Islet precursor cell (in vitro differentiated cells): ENCODE measurements at regions not wholly inside any gene's neighbourhood (a gene's known extent, or its start where the extent isn't known, plus 50 kb on each side); places are given as distances from the start of the nearest gene placed in this dataset.
"Not testable (repeated sequence)": the region's sequence is repeated elsewhere in the genome, so short reads cannot be mapped to it uniquely, and the experiment has no call there.

Source experiments
- DNase-seq: peaks from one replicate; pipeline ENCODE4 v3.0.0-alpha.2; 2018

GRCh38 chr13:78977311-78977710, 318.4 kb upstream of the OBI1 start:
- no peak for DNase-seq

GRCh38 chr13:78976696-78977095, 317.7 kb upstream of the OBI1 start:
- DNase-seq = no peak

DNA sequence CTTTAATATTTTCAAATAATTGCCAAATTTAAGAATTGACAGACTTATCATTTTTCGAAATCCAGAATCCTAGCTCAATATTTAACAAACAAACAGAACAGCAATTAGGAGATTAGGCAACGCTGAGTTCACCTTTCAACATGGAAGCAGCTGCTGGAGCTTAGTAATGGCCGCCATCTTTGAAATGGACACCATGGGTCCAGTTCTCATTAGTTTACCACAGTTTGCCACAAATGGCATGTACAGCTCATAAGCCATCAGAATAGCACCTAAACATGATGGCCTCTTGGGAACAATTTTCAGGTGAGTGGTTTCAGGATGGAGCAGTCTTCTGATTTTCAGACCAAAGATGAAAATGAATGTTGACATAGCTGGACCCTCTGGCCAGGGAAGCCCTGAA, 313.6 kb upstream of the OBI1 start:
- no peak for DNase-seq

- no peak for DNase-seq
Measured at GRCh38 chr13:78971355-78972025, 312.5 kb upstream of the OBI1 start.

DNA sequence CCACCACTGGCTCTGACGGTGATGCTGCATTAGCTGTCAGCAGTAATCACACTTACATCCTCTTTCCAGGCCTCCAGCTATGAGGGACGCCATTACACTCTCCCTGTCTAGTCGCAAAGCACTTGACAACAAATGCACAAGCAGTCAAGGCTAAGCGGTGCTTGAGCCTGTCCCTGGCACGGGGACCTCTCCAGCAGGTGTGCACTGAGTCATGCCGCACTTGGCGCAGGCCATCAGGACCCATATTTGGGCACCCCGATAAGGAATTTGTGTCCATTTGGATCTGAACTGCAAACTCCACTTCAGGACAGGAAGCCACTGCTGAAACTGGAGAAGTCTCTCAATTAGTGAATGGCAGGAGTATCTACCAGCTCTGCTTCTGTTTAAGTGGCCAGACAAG, 301.9 kb upstream of the OBI1 start:
- no peak for DNase-seq

DNA sequence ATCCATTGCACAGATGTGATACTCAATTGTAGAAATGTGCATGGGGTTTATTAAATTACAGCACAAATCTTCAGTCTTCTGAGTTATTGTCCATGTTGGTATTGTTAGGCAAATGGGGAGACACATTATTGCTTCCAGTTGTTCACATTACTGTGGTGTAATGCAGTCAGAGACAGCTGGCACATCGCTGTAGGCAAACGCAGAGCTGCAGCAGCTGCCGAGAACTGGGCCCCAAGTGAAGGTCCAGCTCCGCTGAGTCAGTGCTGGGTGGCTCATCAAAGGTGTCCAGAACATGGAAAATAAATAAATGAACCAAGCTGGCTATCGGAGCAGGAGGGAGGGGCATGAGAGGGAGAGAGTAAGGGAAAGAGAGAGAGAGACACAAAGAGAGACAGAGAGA, 299.1 kb upstream of the OBI1 start:
- DNase-seq = no peak

- DNase-seq = no peak
Measured at GRCh38 chr13:78940455-78941130, 281.6 kb upstream of the OBI1 start.

GRCh38 chr13:78934336-78934735, 275.4 kb upstream of the OBI1 start:
- DNase-seq = no peak

DNA sequence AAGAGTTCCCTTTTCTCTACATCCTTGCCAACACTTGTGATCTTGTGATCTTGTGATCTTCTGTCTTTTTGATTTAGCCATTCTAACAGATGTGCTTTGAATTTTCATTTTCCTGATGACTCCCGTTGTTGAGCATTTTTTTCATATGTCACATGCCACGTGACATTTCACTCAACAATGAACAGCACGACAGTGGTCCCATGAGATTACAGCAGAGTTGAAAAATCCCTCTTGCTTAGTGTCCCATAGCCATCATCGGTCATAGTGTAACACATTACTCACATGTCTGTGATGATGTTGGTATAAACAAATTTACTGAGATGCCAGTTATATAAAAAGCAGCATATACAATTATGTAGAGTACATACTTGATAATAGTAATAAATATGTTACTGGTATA, 256.1 kb upstream of the OBI1 start:
- no peak for DNase-seq

DNA sequence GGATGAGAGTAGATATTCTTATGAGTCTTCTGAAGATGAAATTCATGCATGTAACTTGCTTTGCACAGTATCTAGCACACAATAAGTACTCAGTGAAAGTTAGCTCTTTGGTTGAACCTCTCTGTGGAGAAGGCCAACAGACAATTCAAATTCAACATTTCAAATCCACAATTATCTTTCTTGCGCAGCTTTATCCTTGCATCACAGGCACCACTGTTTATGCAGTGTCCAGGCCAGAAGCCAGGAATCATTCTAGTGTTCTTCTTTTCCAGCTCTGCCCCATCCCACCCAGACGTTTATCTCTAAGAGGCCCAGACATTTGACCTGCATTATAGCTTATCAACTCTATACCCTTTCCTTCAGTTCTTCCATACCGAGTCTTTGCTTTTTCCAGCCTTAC, 254.7 kb upstream of the OBI1 start:
- no peak for DNase-seq

- DNase-seq = no peak
Measured at GRCh38 chr13:78910147-78910546, 251.2 kb upstream of the OBI1 start.

DNA sequence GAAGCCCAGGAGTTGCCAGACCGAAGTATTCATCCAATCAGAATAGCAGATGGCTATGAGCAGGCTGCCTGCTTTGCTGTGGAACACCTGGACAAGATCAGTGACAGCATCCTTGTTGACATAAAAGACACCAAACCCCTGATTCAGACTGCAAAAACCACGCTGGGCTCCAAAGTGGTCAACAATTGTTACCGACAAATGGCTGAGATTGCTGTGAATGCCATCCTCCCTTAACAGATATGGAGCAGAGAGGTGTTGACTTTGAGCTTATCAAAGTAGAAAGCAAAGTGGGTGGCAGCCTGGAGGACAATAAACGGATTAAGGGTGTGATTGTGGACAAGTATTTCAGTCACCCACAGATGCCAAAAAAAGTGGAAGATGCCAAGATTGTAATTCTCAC, 250.3 kb upstream of the OBI1 start:
- DNase-seq = no peak

DNA sequence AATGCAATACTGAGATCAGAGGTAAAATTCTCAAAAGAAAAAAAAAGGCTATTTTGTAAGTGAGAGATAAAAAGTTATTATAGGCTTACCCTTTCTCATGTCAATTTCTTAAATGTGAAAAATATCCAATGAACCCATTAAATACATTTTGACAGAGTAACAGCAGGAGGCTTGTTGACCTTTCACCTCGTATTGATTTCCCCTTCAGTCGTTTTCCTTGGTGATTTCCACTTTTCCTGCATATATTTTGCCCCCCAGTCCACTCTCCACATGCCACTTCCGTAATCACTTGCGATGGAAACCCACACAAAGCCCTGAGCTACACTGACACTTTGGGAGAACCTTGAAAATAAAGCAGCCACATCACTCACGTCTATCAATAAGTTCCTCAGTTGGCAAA, 248.1 kb upstream of the OBI1 start:
- no peak for DNase-seq

GRCh38 chr13:78897200-78897599, 238.2 kb upstream of the OBI1 start:
- no peak for DNase-seq

DNA sequence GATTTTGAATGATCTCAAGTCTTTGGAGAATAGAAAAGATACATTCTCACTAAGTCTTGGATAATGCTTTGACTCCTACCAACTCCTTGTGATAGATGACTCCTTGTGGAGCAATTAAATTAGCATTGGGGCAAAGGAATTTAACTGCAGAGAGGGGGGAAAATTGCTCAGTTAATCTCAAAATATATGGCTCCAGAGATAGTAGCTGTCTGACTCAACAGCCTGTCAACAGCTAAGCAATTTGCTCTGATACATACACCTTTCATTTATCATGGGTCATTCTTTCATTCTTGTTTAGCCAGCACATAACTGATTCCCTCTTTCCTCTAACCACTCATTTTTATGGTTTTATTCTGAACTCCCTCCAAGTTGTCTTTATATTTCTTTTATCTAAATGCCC, 225.6 kb upstream of the OBI1 start:
- no peak for DNase-seq

DNA sequence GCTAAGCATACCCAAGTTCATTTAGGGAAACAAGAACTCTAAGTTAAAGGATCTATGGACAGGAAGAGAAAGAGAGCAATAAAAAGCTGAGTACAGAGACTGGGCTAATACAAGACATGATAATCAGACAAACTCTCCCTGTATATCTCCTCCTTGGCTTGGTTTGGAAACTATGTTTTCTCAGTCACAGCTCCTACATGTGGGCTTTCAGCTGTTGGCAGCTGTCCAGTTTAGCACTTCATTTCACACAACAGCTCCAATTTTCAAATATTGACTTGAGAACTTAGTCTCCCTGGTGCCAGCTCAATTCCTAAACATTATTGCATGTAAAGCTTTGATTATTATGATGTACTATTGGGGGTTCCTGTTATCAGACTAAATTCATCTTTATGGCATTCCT, 222.8 kb upstream of the OBI1 start:
- DNase-seq = no peak

DNA sequence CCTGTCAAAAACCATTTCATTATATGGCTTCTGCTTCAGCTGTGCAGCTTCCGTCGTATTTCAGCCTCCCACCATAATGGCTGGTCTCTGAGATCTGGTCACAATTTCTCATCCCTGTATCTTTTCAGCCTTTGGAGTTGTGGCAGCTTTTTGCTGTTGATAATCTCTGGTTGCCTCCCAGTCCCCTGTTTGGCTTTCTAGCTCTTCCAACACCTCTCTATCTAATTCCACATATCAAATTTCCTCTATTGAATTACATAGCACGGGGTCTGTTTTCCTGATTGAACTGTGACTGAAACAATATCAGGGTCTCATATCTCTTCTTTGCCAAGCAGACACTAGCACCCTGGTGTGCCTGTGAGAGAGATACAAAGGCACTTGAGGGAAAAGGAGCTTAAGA, 222.1 kb upstream of the OBI1 start:
- no peak for DNase-seq

DNA sequence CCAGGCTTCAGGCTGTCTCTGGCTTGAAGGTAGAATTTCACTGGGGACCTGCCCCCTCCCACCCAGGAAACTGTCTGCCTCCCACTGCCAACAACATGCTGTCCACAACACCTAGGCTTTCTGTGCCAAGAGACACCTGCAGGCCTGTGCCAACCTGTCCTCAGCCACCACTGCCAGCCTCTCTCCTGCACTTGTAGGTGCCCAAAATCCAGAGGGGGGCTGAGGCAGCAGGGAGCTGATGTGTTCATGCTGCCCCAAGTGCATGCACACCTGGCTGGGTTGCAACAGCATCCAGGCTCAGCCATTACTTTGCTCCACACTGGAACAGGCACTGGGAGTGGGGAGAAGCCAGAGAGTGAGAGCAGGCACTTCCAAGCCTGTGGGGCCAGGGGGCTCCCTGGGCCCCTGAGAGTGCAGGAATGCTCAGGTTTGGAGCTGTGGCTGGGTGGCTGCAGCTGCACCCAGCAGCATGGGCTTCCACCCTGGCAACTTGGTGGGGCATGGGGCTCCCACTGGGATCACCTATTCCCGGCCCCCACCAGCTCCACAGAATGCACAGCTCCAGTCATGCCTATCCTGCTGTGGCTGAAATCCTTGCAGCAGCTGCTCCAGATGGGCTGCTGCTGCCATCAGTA, 218.1 kb upstream of the OBI1 start:
- DNase-seq = no peak

GRCh38 chr13:78875792-78876580, 217.0 kb upstream of the OBI1 start:
- DNase-seq = no peak

- DNase-seq = no peak
Measured at GRCh38 chr13:78868991-78869390, 210.0 kb upstream of the OBI1 start.

DNA sequence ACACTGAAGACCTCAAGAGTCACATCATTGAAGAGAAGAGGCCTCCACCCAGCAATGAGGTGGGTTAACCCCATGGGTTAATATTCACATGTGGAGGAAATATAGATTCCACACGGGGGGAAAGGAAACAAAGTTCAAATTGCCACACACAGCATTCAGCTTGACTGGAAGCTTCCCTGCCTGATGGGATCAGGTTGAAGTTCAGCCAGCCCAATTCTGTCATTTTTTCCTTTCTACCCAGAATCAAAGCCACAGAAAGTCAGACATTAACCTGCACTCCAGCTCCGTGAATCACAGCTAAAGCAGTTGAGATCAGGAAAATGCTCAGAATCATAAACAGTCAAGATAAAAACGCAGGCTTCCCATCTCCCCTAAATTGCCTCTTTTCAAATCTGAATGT, 208.7 kb upstream of the OBI1 start:
- DNase-seq = no peak

- DNase-seq = not testable (repeated sequence)
Measured at GRCh38 chr13:78866076-78866475, 207.1 kb upstream of the OBI1 start.

DNA sequence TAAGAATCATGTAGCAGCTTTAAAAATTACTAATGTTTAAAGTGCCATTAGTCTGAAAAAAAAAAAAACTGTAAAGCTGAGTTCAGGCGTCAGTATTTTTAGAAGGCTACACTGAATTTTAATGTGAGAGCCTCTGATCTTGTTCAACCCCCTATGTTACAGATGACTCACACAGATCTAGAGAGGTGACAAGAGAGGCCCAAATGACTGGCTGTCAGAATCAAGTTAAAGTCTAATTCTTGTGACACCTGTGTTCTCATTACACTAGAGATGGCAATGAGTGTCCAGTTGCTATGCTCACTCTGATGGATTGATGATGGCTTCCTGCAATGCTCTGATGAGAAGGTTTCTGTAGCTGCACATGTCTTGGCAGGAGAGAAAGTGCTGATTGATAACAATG, 203.5 kb upstream of the OBI1 start:
- no peak for DNase-seq

GRCh38 chr13:78852709-78853108, 193.8 kb upstream of the OBI1 start:
- no peak for DNase-seq
